Esophagus squamous epithelium (tissue), 5 donors: ENCODE measurements at regions not wholly inside any gene's neighbourhood (a gene's known extent, or its start where the extent isn't known, plus 50 kb on each side); places are given as distances from the start of the nearest gene placed in this dataset.

Source experiments
- DNase-seq: peaks from one replicate; lab custom pipeline; 2025; lab: John Stamatoyannopoulos, UW
- H3K27ac ChIP-seq, 4 donors: fragments of 200-600 bp; sonication (generic); one replicate each; pipeline ENCODE4 v1.5.1; 2016 to 2019; ENCODE audit warnings: mild to moderate bottlenecking in 1 of 4
- H3K27me3 ChIP-seq, 4 donors: fragments of 200-600 bp; sonication (generic); 1 replicate in 3 of 4; 2 replicates in 1 of 4; pipeline versions ENCODE4 v1.5.1 to v1.6.0; 2017 to 2021; ENCODE audit warnings: antibody characterized with exemption in 1 of 4
- H3K36me3 ChIP-seq, 3 donors: fragments of 200-600 bp; sonication (generic); one replicate each; pipeline ENCODE4 v1.5.1; 2016 to 2019
- H3K4me1 ChIP-seq, 3 donors: fragments of 200-600 bp; sonication (generic); one replicate each; pipeline ENCODE4 v1.5.1; 2017 to 2019
- H3K4me3 ChIP-seq, 4 donors: fragments of 200-600 bp; sonication (generic); 1 replicate in 3 of 4; 2 replicates in 1 of 4; pipeline ENCODE4 v1.5.1; 2016 to 2019; ENCODE audit warnings: mild to moderate bottlenecking in 2 of 4, moderate library complexity in 1 of 4
- H3K9me3 ChIP-seq, 3 donors: fragments of 200-600 bp; sonication (generic); one replicate each; pipeline ENCODE4 v1.5.1; 2016 to 2019
- POLR2A ChIP-seq, 4 donors: fragments of 450-650 bp; IDR thresholded peaks; one replicate each; pipeline ENCODE4 v1.6.1; 2017; ENCODE audit warnings: antibody characterized with exemption in 4 of 4, mild to moderate bottlenecking in 4 of 4, moderate library complexity in 3 of 4
- WGBS, 2 donors: methylation state at CpG; one replicate each; pipeline ENCODE4 v1.1.5; 2018; 5-methylcytosine and 5-hydroxymethylcytosine counted together
- intact Hi-C: fragments of 100-400 bp; cut with DNase I; formaldehyde crosslinking; loops from one replicate; pipeline ENCODE4 v1.15.0; 2022
- TF ChIP-seq, protein P1 (sequence below), 6 experiments: fragments of 450-650 bp in 4 of 6; fragments of 200-600 bp in 2 of 6; sonication (generic) in 2 of 6; IDR thresholded peaks; one replicate each; pipeline ENCODE4 v1.5.1; 2016 to 2019; ENCODE audit warnings: antibody characterized with exemption in 6 of 6, mild to moderate bottlenecking in 4 of 6, moderate library complexity in 4 of 6
- donor health status: DM: yes; HTN: yes; CAD: no.

DNA sequence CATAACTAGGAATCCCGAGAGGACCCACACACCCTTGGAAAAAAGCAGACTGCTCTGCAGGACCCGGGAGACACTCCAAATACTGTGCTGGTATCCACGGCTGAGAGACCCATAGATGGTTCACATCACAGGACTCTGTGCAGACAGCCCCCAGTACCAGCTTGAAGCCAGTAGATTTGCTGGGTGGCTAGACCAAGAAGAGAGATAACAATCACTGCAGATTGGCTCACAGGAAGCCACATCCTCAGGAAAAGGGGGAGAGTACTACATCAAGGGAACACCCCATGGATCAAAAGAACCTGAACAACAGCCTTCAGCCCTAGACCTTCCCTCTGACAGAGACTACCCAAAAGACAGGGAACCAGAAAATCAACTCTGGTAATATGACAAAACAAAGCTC is 223.8 kb upstream of the LRATD1 start:
- TF ChIP-seq POLR2A (IDR thresholded peaks at IDR 0.05), result no peak
- TF ChIP-seq, protein P1, sequence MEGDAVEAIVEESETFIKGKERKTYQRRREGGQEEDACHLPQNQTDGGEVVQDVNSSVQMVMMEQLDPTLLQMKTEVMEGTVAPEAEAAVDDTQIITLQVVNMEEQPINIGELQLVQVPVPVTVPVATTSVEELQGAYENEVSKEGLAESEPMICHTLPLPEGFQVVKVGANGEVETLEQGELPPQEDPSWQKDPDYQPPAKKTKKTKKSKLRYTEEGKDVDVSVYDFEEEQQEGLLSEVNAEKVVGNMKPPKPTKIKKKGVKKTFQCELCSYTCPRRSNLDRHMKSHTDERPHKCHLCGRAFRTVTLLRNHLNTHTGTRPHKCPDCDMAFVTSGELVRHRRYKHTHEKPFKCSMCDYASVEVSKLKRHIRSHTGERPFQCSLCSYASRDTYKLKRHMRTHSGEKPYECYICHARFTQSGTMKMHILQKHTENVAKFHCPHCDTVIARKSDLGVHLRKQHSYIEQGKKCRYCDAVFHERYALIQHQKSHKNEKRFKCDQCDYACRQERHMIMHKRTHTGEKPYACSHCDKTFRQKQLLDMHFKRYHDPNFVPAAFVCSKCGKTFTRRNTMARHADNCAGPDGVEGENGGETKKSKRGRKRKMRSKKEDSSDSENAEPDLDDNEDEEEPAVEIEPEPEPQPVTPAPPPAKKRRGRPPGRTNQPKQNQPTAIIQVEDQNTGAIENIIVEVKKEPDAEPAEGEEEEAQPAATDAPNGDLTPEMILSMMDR (IDR thresholded peaks at IDR 0.05), result no peak
- Histone ChIP-seq H3K4me1 (no peaks in the 10 kb centered on the region), H3K27me3 (no peaks in the 10 kb centered on the region), H3K4me3 (no peak overlapping the region), H3K27ac (no peak overlapping the region), H3K36me3 (no peaks in the 10 kb centered on the region), H3K9me3 (no peaks in the 10 kb centered on the region)
- 66 to 71% methylated on average over 2 to 3 of the region's 3 CpGs for WGBS, 2 donors
- no peak for DNase-seq
- intact Hi-C loops, result no loop called here

GRCh38 chr2:14417551-14417950 is 215.0 kb upstream of the LRATD1 start:
- H3K36me3 ChIP-seq, result no peaks in the 10 kb centered on the region
- no peak for TF ChIP-seq POLR2A (IDR thresholded peaks at IDR 0.05)
- TF ChIP-seq, protein P1 (IDR thresholded peaks at IDR 0.05), result no peak
- no peaks in the 10 kb centered on the region for H3K4me1 ChIP-seq
- intact Hi-C loops, result no loop called here
- no peaks in the 10 kb centered on the region for H3K27me3 ChIP-seq
- WGBS, 2 donors, result 65 to 83% methylated on average over 4 of the region's 4 CpGs
- H3K4me3 ChIP-seq, result no peak overlapping the region
- H3K9me3 ChIP-seq, result no peaks in the 10 kb centered on the region
- no peak overlapping the region for H3K27ac ChIP-seq
- no peak for DNase-seq

GRCh38 chr2:14418115-14418514 is 214.4 kb upstream of the LRATD1 start:
- Histone ChIP-seq H3K36me3 (no peaks in the 10 kb centered on the region), H3K4me3 (no peak overlapping the region), H3K9me3 (no peaks in the 10 kb centered on the region), H3K4me1 (no peaks in the 10 kb centered on the region), H3K27ac (no peak overlapping the region), H3K27me3 (no peaks in the 10 kb centered on the region)
- intact Hi-C loops, result no loop called here
- no peak for TF ChIP-seq POLR2A (IDR thresholded peaks at IDR 0.05)
- TF ChIP-seq, protein P1 (IDR thresholded peaks at IDR 0.05), result no peak
- no peak for DNase-seq

- WGBS, 2 donors, result 58 to 75% methylated on average over 4 to 5 of the region's 5 CpGs
- no peaks in the 10 kb centered on the region for H3K27me3 ChIP-seq
- no peak for DNase-seq
- H3K4me3 ChIP-seq, result no peak overlapping the region
- TF ChIP-seq, protein P1 (IDR thresholded peaks at IDR 0.05), result no peak
- TF ChIP-seq POLR2A (IDR thresholded peaks at IDR 0.05), result no peak
- H3K27ac ChIP-seq, result no peak overlapping the region
- H3K4me1 ChIP-seq, result no peaks in the 10 kb centered on the region
- intact Hi-C loops, result no loop called here
- no peaks in the 10 kb centered on the region for H3K9me3 ChIP-seq
- H3K36me3 ChIP-seq, result no peaks in the 10 kb centered on the region
Measured at GRCh38 chr2:14420851-14421250, 211.7 kb upstream of the LRATD1 start.

- no peak overlapping the region for H3K27ac ChIP-seq
- DNase-seq, result no peak
- peaks cover 0 to 4% (median 0%) of the 10 kb centered on the region in 3 donors for H3K4me1 ChIP-seq
- no peaks in the 10 kb centered on the region for H3K9me3 ChIP-seq
- H3K27me3 ChIP-seq, result no peaks in the 10 kb centered on the region
- H3K36me3 ChIP-seq, result no peaks in the 10 kb centered on the region
- TF ChIP-seq, protein P1 (IDR thresholded peaks at IDR 0.05), result no peak
- TF ChIP-seq POLR2A (IDR thresholded peaks at IDR 0.05), result no peak
- intact Hi-C loops, result no loop called here
- no peak overlapping the region for H3K4me3 ChIP-seq
- 54 to 65% methylated on average over 4 of the region's 4 CpGs for WGBS, 2 donors
Measured at GRCh38 chr2:14422426-14422825, 210.1 kb upstream of the LRATD1 start.
